ENCODE measurements at regions not wholly inside any gene's neighbourhood (a gene's known extent, or its start where the extent isn't known, plus 50 kb on each side); places are given as distances from the start of the nearest gene placed in this dataset.

- Mint-ChIP-seq H3K9me3 (peaks cover 75% of the 10 kb centered on the region), H3K36me3 (ENCODE audit: low read depth) (no peaks in the 10 kb centered on the region; the same call in 1 of the 2 replicates), H3K4me1 (ENCODE audit: low read depth) (no peaks in the 10 kb centered on the region), H3K4me3 (no peak overlapping the region), H3K27me3 (ENCODE audit: insufficient read depth) (peaks cover 1% of the 10 kb centered on the region), H3K27ac (no peak overlapping the region)
- DNase-seq: no peak
- TF ChIP-seq, protein P1, sequence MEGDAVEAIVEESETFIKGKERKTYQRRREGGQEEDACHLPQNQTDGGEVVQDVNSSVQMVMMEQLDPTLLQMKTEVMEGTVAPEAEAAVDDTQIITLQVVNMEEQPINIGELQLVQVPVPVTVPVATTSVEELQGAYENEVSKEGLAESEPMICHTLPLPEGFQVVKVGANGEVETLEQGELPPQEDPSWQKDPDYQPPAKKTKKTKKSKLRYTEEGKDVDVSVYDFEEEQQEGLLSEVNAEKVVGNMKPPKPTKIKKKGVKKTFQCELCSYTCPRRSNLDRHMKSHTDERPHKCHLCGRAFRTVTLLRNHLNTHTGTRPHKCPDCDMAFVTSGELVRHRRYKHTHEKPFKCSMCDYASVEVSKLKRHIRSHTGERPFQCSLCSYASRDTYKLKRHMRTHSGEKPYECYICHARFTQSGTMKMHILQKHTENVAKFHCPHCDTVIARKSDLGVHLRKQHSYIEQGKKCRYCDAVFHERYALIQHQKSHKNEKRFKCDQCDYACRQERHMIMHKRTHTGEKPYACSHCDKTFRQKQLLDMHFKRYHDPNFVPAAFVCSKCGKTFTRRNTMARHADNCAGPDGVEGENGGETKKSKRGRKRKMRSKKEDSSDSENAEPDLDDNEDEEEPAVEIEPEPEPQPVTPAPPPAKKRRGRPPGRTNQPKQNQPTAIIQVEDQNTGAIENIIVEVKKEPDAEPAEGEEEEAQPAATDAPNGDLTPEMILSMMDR (IDR thresholded peaks at IDR 0.05): no peak
Observed at GRCh38 chr5:2993301-2993700, 241.8 kb upstream of the IRX2 start.

GRCh38 chr5:2992806-2993205 is 241.3 kb upstream of the IRX2 start:
- TF ChIP-seq, protein P1 (IDR thresholded peaks at IDR 0.05): no peak
- Mint-ChIP-seq H3K36me3 (ENCODE audit: low read depth) (no peaks in the 10 kb centered on the region; the same call in 1 of the 2 replicates), H3K4me1 (ENCODE audit: low read depth) (no peaks in the 10 kb centered on the region), H3K9me3 (peaks cover 72% of the 10 kb centered on the region), H3K27ac (no peak overlapping the region), H3K4me3 (no peak overlapping the region), H3K27me3 (ENCODE audit: insufficient read depth) (peaks cover 1% of the 10 kb centered on the region)
- DNase-seq: no peak

DNA sequence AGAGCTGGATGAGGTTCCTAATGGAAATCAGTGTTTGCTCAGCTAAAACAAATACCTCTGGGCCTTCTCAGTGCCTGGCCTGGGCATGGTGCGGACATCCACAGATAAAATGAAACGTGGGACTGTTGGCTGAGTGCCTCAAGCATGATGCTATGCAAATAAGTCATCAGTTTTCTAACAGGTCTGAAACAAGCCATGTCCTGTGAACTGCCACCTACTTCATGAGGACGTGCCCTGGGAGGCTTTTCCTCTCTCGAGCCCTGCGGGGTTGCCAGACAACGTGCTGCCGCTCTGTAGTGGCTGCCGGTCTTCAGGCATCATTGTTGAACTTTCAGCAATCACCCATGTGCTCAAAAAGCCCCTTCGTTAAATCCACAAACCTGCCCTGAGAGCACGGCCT is 240.4 kb upstream of the IRX2 start:
- Mint-ChIP-seq H3K4me3 (no peak overlapping the region), H3K36me3 (ENCODE audit: low read depth) (no peaks in the 10 kb centered on the region; the same call in 1 of the 2 replicates)

GRCh38 chr5:2989517-2989916 is 238.0 kb upstream of the IRX2 start:
- no peak overlapping the region for H3K27ac Mint-ChIP-seq
- no peak overlapping the region for H3K4me3 Mint-ChIP-seq
- DNase-seq: no peak
- no peaks in the 10 kb centered on the region for H3K27me3 Mint-ChIP-seq (ENCODE audit: insufficient read depth)
- H3K36me3 Mint-ChIP-seq (ENCODE audit: low read depth): no peaks in the 10 kb centered on the region; the same call in 1 of the 2 replicates
- H3K4me1 Mint-ChIP-seq (ENCODE audit: low read depth): no peaks in the 10 kb centered on the region
- TF ChIP-seq, protein P1 (IDR thresholded peaks at IDR 0.05): no peak
- peaks cover 60% of the 10 kb centered on the region for H3K9me3 Mint-ChIP-seq

More for the DNA sequence above, 240.4 kb upstream of the IRX2 start:
- Mint-ChIP-seq H3K27me3 (ENCODE audit: insufficient read depth) (peaks cover 1% of the 10 kb centered on the region; the same call in 1 of the 2 replicates), H3K4me1 (ENCODE audit: low read depth) (no peaks in the 10 kb centered on the region), H3K9me3 (peaks cover 66% of the 10 kb centered on the region), H3K27ac (no peak overlapping the region)
- TF ChIP-seq, protein P1 (IDR thresholded peaks at IDR 0.05): no peak
- DNase-seq: no peak

GRCh38 chr5:2986301-2986700 is 234.8 kb upstream of the IRX2 start:
- H3K36me3 Mint-ChIP-seq (ENCODE audit: low read depth): peaks cover 4% of the 10 kb centered on the region; the same call in 1 of the 2 replicates
- no peak overlapping the region for H3K27ac Mint-ChIP-seq
- H3K27me3 Mint-ChIP-seq (ENCODE audit: insufficient read depth): no peaks in the 10 kb centered on the region
- TF ChIP-seq, protein P1 (IDR thresholded peaks at IDR 0.05): no peak
- DNase-seq: no peak
- H3K4me3 Mint-ChIP-seq: no peak overlapping the region
- no peaks in the 10 kb centered on the region for H3K4me1 Mint-ChIP-seq (ENCODE audit: low read depth)
- peaks cover 43% of the 10 kb centered on the region for H3K9me3 Mint-ChIP-seq

- TF ChIP-seq, protein P1 (IDR thresholded peaks at IDR 0.05): no peak
- Mint-ChIP-seq H3K4me1 (ENCODE audit: low read depth) (no peaks in the 10 kb centered on the region), H3K36me3 (ENCODE audit: low read depth) (peaks cover 4% of the 10 kb centered on the region; the same call in 1 of the 2 replicates), H3K9me3 (peaks cover 45% of the 10 kb centered on the region), H3K27ac (no peak overlapping the region), H3K27me3 (ENCODE audit: insufficient read depth) (no peaks in the 10 kb centered on the region), H3K4me3 (no peak overlapping the region)
- no peak for DNase-seq
Observed at GRCh38 chr5:2985718-2986117, 234.2 kb upstream of the IRX2 start.

Data from HFFc6 (cell line).